ENCODE measurements at regions not wholly inside any gene's neighbourhood (a gene's known extent, or its start where the extent isn't known, plus 50 kb on each side); places are given as distances from the start of the nearest gene placed in this dataset.

DNA sequence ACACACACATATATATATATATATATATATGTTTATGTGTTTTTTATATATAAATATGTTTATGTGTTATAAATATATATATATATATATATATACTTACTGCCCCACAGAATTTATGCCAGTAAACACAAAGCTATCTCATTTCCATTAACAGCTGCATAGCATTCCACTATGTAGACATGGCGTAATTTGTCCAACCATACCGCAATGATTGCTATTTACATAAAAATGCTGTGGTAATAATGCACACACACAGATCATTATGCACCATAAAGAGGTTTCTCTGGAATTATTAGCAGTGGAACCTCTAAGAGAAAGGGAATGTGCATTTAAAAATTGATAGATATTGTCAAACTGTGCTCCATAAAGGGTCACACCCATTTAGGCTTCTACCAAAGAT lies 150.1 kb downstream of the CEP120 start:
- TF ChIP-seq CTCF (IDR thresholded peaks at IDR 0.05), result no peak
- no peak for TF ChIP-seq POLR2A (IDR thresholded peaks at IDR 0.05)
